ENCODE measurements at regions not wholly inside any gene's neighbourhood (a gene's known extent, or its start where the extent isn't known, plus 50 kb on each side); places are given as distances from the start of the nearest gene placed in this dataset.

DNA sequence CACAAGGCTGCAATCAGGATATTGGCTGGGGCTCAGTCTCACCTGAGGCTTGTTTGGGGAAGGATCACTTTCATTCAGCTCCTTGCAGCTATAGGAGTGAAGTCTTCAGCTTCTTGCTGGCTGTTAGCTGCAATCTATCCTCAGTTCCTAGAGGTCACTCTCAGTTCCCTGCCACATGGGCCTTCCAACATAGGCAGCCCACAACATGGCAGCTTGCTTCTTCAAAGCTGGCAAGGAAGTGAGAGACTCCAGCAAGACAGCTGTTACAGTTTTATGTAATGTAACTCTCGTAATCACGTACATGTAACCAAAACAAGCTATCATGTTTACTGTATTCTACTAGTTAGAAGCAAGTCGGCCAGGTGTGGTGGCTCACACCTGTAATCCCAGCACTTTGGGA lies 226.9 kb downstream of the CDC5L start:
- Mint-ChIP-seq H3K27me3 (ENCODE audit: low read depth) (no peaks in the 10 kb centered on the region), H3K4me3 (ENCODE audit: unreplicated experiment) (no peak overlapping the region), H3K27ac (ENCODE audit: unreplicated experiment) (no peak overlapping the region), H3K36me3 (ENCODE audit: low read depth) (no peaks in the 10 kb centered on the region), H3K9me3 (ENCODE audit: low read depth) (no peaks in the 10 kb centered on the region), H3K4me1 (ENCODE audit: low read depth) (no peaks in the 10 kb centered on the region)
- DNase-seq (ENCODE audit: low spot score) = no peak
- TF ChIP-seq, protein P1, sequence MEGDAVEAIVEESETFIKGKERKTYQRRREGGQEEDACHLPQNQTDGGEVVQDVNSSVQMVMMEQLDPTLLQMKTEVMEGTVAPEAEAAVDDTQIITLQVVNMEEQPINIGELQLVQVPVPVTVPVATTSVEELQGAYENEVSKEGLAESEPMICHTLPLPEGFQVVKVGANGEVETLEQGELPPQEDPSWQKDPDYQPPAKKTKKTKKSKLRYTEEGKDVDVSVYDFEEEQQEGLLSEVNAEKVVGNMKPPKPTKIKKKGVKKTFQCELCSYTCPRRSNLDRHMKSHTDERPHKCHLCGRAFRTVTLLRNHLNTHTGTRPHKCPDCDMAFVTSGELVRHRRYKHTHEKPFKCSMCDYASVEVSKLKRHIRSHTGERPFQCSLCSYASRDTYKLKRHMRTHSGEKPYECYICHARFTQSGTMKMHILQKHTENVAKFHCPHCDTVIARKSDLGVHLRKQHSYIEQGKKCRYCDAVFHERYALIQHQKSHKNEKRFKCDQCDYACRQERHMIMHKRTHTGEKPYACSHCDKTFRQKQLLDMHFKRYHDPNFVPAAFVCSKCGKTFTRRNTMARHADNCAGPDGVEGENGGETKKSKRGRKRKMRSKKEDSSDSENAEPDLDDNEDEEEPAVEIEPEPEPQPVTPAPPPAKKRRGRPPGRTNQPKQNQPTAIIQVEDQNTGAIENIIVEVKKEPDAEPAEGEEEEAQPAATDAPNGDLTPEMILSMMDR (IDR thresholded peaks at IDR 0.05) = no peak

DNA sequence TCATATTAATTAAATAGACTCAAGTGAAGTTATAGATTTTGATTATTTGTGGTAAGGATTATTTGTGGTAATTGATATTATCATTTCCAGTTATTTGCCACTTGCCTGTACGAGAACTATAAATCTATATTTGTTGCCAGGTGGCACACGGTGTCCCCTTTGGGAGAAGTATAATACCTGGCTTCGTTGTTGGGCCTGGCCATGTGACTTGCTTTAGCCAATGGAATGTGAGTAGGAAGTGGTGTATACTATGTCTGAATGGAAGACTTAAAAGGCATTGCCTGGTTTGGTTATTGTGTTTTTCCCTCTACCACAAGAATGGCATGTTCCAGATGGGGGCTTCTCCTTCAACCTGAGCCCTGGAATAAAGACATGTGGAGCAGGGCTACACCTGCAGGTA lies 228.1 kb downstream of the CDC5L start:
- H3K4me1 Mint-ChIP-seq (ENCODE audit: low read depth) = no peaks in the 10 kb centered on the region
- H3K9me3 Mint-ChIP-seq (ENCODE audit: low read depth) = no peaks in the 10 kb centered on the region
- no peaks in the 10 kb centered on the region for H3K36me3 Mint-ChIP-seq (ENCODE audit: low read depth)
- no peaks in the 10 kb centered on the region for H3K27me3 Mint-ChIP-seq (ENCODE audit: low read depth)
- H3K4me3 Mint-ChIP-seq (ENCODE audit: unreplicated experiment) = no peak overlapping the region
- no peak overlapping the region for H3K27ac Mint-ChIP-seq (ENCODE audit: unreplicated experiment)
- TF ChIP-seq, protein P1 (IDR thresholded peaks at IDR 0.05) = no peak
- DNase-seq (ENCODE audit: low spot score) = no peak

DNA sequence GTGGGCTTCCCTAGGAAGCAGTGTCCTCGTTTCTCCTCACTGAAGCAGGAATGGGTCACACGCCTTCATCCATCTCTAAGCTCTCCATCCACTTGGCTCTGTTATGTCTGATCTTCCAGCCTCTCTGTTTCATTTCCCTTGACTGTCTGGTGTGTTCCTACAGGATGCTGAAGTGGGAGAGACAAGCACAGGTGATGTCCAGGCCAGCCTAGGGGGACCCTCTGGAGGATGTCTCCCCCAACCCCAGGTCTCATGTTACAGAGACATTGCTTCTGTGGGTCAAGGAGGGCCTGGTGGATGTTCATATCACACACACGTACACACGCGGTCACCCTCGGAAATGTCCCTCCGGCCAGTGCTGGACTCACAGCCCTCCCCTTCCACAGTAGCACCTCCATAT lies 229.9 kb downstream of the CDC5L start:
- H3K36me3 Mint-ChIP-seq (ENCODE audit: low read depth) = no peaks in the 10 kb centered on the region
- H3K27ac Mint-ChIP-seq (ENCODE audit: unreplicated experiment) = no peak overlapping the region
- no peak overlapping the region for H3K4me3 Mint-ChIP-seq (ENCODE audit: unreplicated experiment)
- no peaks in the 10 kb centered on the region for H3K9me3 Mint-ChIP-seq (ENCODE audit: low read depth)
- TF ChIP-seq, protein P1 (IDR thresholded peaks at IDR 0.05) = no peak
- DNase-seq (ENCODE audit: low spot score) = no peak
- H3K27me3 Mint-ChIP-seq (ENCODE audit: low read depth) = no peaks in the 10 kb centered on the region
- no peaks in the 10 kb centered on the region for H3K4me1 Mint-ChIP-seq (ENCODE audit: low read depth)

DNA sequence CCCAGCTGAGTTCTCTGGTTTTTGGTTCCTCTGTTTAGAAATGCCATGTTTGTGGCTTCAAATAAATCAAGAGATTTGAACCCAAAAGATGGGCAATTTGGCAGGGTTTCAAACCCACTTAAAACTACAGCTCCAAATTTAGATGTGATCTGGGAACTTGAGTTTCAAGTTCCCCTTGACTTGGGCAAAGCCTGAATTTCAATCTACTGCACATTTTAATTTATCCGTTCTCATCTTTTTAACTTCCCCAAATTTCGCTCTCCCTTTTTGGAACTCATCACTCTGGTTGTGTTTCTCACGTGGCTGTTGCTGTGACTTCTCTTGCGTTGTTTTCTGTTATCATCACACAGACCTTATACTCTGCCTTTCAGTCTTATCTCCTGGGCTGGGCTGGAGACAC lies 230.9 kb downstream of the CDC5L start:
- no peak overlapping the region for H3K4me3 Mint-ChIP-seq (ENCODE audit: unreplicated experiment)

DNA sequence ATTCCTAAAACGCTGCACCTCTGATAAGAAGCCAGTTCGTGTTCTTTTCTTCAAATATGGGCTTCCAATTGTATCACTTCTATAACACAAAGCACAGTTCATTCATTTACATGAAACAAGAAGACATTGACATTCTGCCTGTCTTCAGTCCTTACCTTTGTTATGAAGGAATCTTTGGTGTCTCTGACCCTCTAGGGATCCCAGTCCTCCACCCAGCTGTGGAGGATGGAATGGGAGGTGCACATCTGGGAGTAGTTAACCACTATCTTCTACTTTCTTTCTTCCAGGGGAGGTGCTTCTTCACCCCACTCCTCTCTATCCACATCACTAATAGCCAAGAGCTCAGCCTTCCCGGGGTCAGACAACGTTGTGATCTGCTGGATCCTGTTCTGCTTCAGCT lies 233.4 kb downstream of the CDC5L start:
- no peak overlapping the region for H3K4me3 Mint-ChIP-seq (ENCODE audit: unreplicated experiment)
- H3K4me1 Mint-ChIP-seq (ENCODE audit: low read depth) = no peaks in the 10 kb centered on the region
- DNase-seq (ENCODE audit: low spot score) = no peak
- H3K27ac Mint-ChIP-seq (ENCODE audit: unreplicated experiment) = no peak overlapping the region
- H3K9me3 Mint-ChIP-seq (ENCODE audit: low read depth) = no peaks in the 10 kb centered on the region
- H3K27me3 Mint-ChIP-seq (ENCODE audit: low read depth) = no peaks in the 10 kb centered on the region
- TF ChIP-seq, protein P1 (IDR thresholded peaks at IDR 0.05) = no peak
- H3K36me3 Mint-ChIP-seq (ENCODE audit: low read depth) = no peaks in the 10 kb centered on the region

More for the DNA sequence above, 230.9 kb downstream of the CDC5L start:
- H3K27me3 Mint-ChIP-seq (ENCODE audit: low read depth) = no peaks in the 10 kb centered on the region
- no peak overlapping the region for H3K27ac Mint-ChIP-seq (ENCODE audit: unreplicated experiment)
- TF ChIP-seq, protein P1 (IDR thresholded peaks at IDR 0.05) = no peak
- no peaks in the 10 kb centered on the region for H3K4me1 Mint-ChIP-seq (ENCODE audit: low read depth)
- H3K36me3 Mint-ChIP-seq (ENCODE audit: low read depth) = no peaks in the 10 kb centered on the region
- DNase-seq (ENCODE audit: low spot score) = no peak
- H3K9me3 Mint-ChIP-seq (ENCODE audit: low read depth) = no peaks in the 10 kb centered on the region

Data from chondrocyte (in vitro differentiated cells).